ENCODE measurements at regions not wholly inside any gene's neighbourhood (a gene's known extent, or its start where the extent isn't known, plus 50 kb on each side); places are given as distances from the start of the nearest gene placed in this dataset.

- H3K27ac ChIP-seq (ENCODE audit: low read depth, low read length), result no peak overlapping the region
- no peaks in the 10 kb centered on the region for H3K79me2 ChIP-seq (ENCODE audit: control insufficient read depth, low read length)
- H3K4me3 ChIP-seq (ENCODE audit: low read length), result no peak overlapping the region
These were observed 256.7 kb upstream of the LCORL start for GRCh38 chr4:18278244-18278643.

GRCh38 chr4:18262832-18263231, 241.3 kb upstream of the LCORL start:
- Histone ChIP-seq H3F3A (ENCODE audit: control insufficient read depth, insufficient read depth) (no peaks in the 10 kb centered on the region), H3K4me1 (ENCODE audit: control insufficient read depth, low read length) (no peaks in the 10 kb centered on the region), H4K20me1 (ENCODE audit: control insufficient read depth, insufficient read depth, low read depth, low read length) (no peaks in the 10 kb centered on the region), H3K27me3 (ENCODE audit: control insufficient read depth, low read length) (no peaks in the 10 kb centered on the region), H3K4me2 (ENCODE audit: low read length) (no peak overlapping the region), H3K79me2 (ENCODE audit: control insufficient read depth, low read length) (no peaks in the 10 kb centered on the region), H3K9me2 (replicated peaks; ENCODE audit: control insufficient read depth, low read length) (no peaks in the 10 kb centered on the region), H3K36me3 (ENCODE audit: control insufficient read depth, low read length) (no peaks in the 10 kb centered on the region), H3K27ac (ENCODE audit: low read depth, low read length) (no peak overlapping the region), H3K4me3 (ENCODE audit: low read length) (no peak overlapping the region), H3K9me3 (ENCODE audit: control insufficient read depth, insufficient read depth, low read length) (no peaks in the 10 kb centered on the region)
- TF ChIP-seq EZH2phosphoT487 (IDR thresholded peaks at IDR 0.05; ENCODE audit: borderline replicate concordance, low read length) (no peak), CTCF (IDR thresholded peaks at IDR 0.05; ENCODE audit: low read depth, low read length, poor library complexity, severe bottlenecking) (no peak)

More at GRCh38 chr4:18278244-18278643, 256.7 kb upstream of the LCORL start:
- Histone ChIP-seq H3F3A (ENCODE audit: control insufficient read depth, insufficient read depth) (no peaks in the 10 kb centered on the region), H3K27me3 (ENCODE audit: control insufficient read depth, low read length) (no peaks in the 10 kb centered on the region), H4K20me1 (ENCODE audit: control insufficient read depth, insufficient read depth, low read depth, low read length) (no peaks in the 10 kb centered on the region), H3K9me3 (ENCODE audit: control insufficient read depth, insufficient read depth, low read length) (no peaks in the 10 kb centered on the region), H3K4me2 (ENCODE audit: low read length) (no peak overlapping the region), H3K36me3 (ENCODE audit: control insufficient read depth, low read length) (no peaks in the 10 kb centered on the region), H3K4me1 (ENCODE audit: control insufficient read depth, low read length) (no peaks in the 10 kb centered on the region), H3K9me2 (replicated peaks; ENCODE audit: control insufficient read depth, low read length) (no peaks in the 10 kb centered on the region)
- TF ChIP-seq CTCF (IDR thresholded peaks at IDR 0.05; ENCODE audit: low read depth, low read length, poor library complexity, severe bottlenecking), result no peak
- no peak for TF ChIP-seq EZH2phosphoT487 (IDR thresholded peaks at IDR 0.05; ENCODE audit: borderline replicate concordance, low read length)

- Histone ChIP-seq H3K27me3 (ENCODE audit: control insufficient read depth, low read length) (no peaks in the 10 kb centered on the region), H3K9me2 (replicated peaks; ENCODE audit: control insufficient read depth, low read length) (no peaks in the 10 kb centered on the region), H3K36me3 (ENCODE audit: control insufficient read depth, low read length) (no peaks in the 10 kb centered on the region), H3K4me3 (ENCODE audit: low read length) (no peak overlapping the region), H3K9me3 (ENCODE audit: control insufficient read depth, insufficient read depth, low read length) (no peaks in the 10 kb centered on the region), H3K27ac (ENCODE audit: low read depth, low read length) (no peak overlapping the region), H3K4me2 (ENCODE audit: low read length) (no peak overlapping the region), H4K20me1 (ENCODE audit: control insufficient read depth, insufficient read depth, low read depth, low read length) (no peaks in the 10 kb centered on the region), H3K4me1 (ENCODE audit: control insufficient read depth, low read length) (no peaks in the 10 kb centered on the region), H3F3A (ENCODE audit: control insufficient read depth, insufficient read depth) (no peaks in the 10 kb centered on the region), H3K79me2 (ENCODE audit: control insufficient read depth, low read length) (no peaks in the 10 kb centered on the region)
- TF ChIP-seq EZH2phosphoT487 (IDR thresholded peaks at IDR 0.05; ENCODE audit: borderline replicate concordance, low read length) (no peak), CTCF (IDR thresholded peaks at IDR 0.05; ENCODE audit: low read depth, low read length, poor library complexity, severe bottlenecking) (no peak)
These were observed 230.5 kb upstream of the LCORL start for GRCh38 chr4:18252052-18252451.

GRCh38 chr4:18250564-18250963, 229.0 kb upstream of the LCORL start:
- TF ChIP-seq CTCF (IDR thresholded peaks at IDR 0.05; ENCODE audit: low read depth, low read length, poor library complexity, severe bottlenecking) (no peak), EZH2phosphoT487 (IDR thresholded peaks at IDR 0.05; ENCODE audit: borderline replicate concordance, low read length) (no peak)
- Histone ChIP-seq H3K27me3 (ENCODE audit: control insufficient read depth, low read length) (no peaks in the 10 kb centered on the region), H3K4me1 (ENCODE audit: control insufficient read depth, low read length) (no peaks in the 10 kb centered on the region), H3K4me2 (ENCODE audit: low read length) (no peak overlapping the region), H3F3A (ENCODE audit: control insufficient read depth, insufficient read depth) (no peaks in the 10 kb centered on the region), H3K27ac (ENCODE audit: low read depth, low read length) (no peak overlapping the region), H3K9me2 (replicated peaks; ENCODE audit: control insufficient read depth, low read length) (no peaks in the 10 kb centered on the region), H3K36me3 (ENCODE audit: control insufficient read depth, low read length) (no peaks in the 10 kb centered on the region), H3K79me2 (ENCODE audit: control insufficient read depth, low read length) (no peaks in the 10 kb centered on the region), H3K4me3 (ENCODE audit: low read length) (no peak overlapping the region), H3K9me3 (ENCODE audit: control insufficient read depth, insufficient read depth, low read length) (no peaks in the 10 kb centered on the region), H4K20me1 (ENCODE audit: control insufficient read depth, insufficient read depth, low read depth, low read length) (no peaks in the 10 kb centered on the region)

Data from DOHH2 (cell line).